Gastrocnemius medialis (tissue), 4 donors: ENCODE measurements at regions not wholly inside any gene's neighbourhood (a gene's known extent, or its start where the extent isn't known, plus 50 kb on each side); places are given as distances from the start of the nearest gene placed in this dataset.

Experiments
- CTCF ChIP-seq, 5 experiments: fragments of 450-650 bp in 3 of 5; fragments of 200-600 bp in 2 of 5; sonication (generic) in 2 of 5; IDR thresholded peaks in 4 of 5; conservative IDR thresholded peaks in 1 of 5; 1 replicate in 4 of 5; 2 replicates in 1 of 5; pipeline ENCODE4 v1.5.1; 2016 to 2019; ENCODE audit warnings: antibody characterized with exemption in 5 of 5, mild to moderate bottlenecking in 3 of 5, moderate library complexity in 3 of 5
- POLR2A ChIP-seq, 2 donors: fragments of 450-650 bp; IDR thresholded peaks; one replicate each; pipeline ENCODE4 v1.6.1; 2017; ENCODE audit warnings: antibody characterized with exemption in 2 of 2, mild to moderate bottlenecking in 2 of 2, moderate library complexity in 2 of 2

GRCh38 chr5:119928974-119929373 is 299.6 kb downstream of the FAM170A start:
- TF ChIP-seq CTCF (IDR thresholded peaks at IDR 0.05 in 4 of 5, conservative IDR thresholded peaks at IDR 0.05 in 1 of 5) = no peak
- TF ChIP-seq POLR2A (IDR thresholded peaks at IDR 0.05) = no peak
